Ovary (tissue), 3 donors: ENCODE measurements at regions not wholly inside any gene's neighbourhood (a gene's known extent, or its start where the extent isn't known, plus 50 kb on each side); places are given as distances from the start of the nearest gene placed in this dataset.
"Not testable (repeated sequence)": the region's sequence is repeated elsewhere in the genome, so short reads cannot be mapped to it uniquely, and the experiment has no call there.

Source experiments
- EP300 ChIP-seq: sonication (generic); formaldehyde crosslinking; IDR thresholded peaks from one replicate; pipeline ENCODE4 v1.6.1; 2017; ENCODE audit warnings: antibody characterized with exemption
- POLR2A ChIP-seq: fragments of 450-650 bp; IDR thresholded peaks from one replicate; pipeline ENCODE4 v1.6.1; 2017; ENCODE audit warnings: antibody characterized with exemption, mild to moderate bottlenecking, moderate library complexity
- TF ChIP-seq, protein P1 (sequence below), 3 donors: fragments of 450-650 bp in 2 of 3; fragments of 200-600 bp in 1 of 3; IDR thresholded peaks; one replicate each; pipeline versions ENCODE4 v1.5.1 to v1.8.0; 2016 to 2022; ENCODE audit warnings: antibody characterized with exemption in 3 of 3, mild to moderate bottlenecking in 1 of 3
- donor health status: DM: no; HTN: no; CAD: no.

DNA sequence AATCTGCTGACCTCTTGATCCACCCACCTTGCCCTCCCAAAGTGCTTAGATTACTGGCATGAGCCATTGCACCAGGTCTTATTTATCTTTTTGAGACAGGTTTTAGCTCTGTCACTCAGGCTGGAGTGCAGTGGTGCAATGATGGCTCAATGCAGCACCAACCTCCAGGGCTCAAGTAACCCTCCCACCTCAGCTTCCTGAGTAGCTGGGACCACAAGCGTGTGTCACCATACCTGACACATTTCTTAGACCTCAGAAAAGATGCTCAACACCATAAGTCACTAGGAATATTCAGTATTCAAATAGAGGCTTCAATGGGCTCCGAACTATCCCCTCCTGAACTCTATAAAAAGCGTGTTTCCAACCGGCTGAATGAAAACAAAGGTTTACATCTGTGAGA is 268.6 kb upstream of the ZNF337 start:
- TF ChIP-seq, protein P1, sequence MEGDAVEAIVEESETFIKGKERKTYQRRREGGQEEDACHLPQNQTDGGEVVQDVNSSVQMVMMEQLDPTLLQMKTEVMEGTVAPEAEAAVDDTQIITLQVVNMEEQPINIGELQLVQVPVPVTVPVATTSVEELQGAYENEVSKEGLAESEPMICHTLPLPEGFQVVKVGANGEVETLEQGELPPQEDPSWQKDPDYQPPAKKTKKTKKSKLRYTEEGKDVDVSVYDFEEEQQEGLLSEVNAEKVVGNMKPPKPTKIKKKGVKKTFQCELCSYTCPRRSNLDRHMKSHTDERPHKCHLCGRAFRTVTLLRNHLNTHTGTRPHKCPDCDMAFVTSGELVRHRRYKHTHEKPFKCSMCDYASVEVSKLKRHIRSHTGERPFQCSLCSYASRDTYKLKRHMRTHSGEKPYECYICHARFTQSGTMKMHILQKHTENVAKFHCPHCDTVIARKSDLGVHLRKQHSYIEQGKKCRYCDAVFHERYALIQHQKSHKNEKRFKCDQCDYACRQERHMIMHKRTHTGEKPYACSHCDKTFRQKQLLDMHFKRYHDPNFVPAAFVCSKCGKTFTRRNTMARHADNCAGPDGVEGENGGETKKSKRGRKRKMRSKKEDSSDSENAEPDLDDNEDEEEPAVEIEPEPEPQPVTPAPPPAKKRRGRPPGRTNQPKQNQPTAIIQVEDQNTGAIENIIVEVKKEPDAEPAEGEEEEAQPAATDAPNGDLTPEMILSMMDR (IDR thresholded peaks at IDR 0.05): not testable (repeated sequence)
- not testable (repeated sequence) for TF ChIP-seq EP300, POLR2A
